ENCODE measurements at regions not wholly inside any gene's neighbourhood (a gene's known extent, or its start where the extent isn't known, plus 50 kb on each side); places are given as distances from the start of the nearest gene placed in this dataset.

DNA sequence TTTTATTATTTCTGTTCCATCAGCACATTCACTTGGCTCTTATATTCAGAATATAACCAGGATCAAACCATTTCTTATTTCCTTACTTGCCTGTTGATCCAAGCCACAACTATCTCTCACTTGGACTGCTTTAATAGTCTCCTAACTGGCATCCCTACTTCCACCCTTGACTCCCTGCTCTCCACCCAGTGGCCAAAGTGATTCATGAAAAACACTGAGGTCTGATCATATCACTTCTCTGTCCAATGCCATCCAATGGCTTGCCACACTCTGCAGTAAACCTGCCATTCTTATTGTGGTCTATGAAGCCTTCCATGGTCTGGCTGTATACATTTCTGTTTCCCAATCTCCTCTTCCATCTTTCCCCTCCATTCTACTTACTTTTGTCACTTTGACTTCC is 576.1 kb downstream of the PDCD6IP start:
- TF ChIP-seq POLR2A (IDR thresholded peaks at IDR 0.05), result no peak
- TF ChIP-seq, protein P1, sequence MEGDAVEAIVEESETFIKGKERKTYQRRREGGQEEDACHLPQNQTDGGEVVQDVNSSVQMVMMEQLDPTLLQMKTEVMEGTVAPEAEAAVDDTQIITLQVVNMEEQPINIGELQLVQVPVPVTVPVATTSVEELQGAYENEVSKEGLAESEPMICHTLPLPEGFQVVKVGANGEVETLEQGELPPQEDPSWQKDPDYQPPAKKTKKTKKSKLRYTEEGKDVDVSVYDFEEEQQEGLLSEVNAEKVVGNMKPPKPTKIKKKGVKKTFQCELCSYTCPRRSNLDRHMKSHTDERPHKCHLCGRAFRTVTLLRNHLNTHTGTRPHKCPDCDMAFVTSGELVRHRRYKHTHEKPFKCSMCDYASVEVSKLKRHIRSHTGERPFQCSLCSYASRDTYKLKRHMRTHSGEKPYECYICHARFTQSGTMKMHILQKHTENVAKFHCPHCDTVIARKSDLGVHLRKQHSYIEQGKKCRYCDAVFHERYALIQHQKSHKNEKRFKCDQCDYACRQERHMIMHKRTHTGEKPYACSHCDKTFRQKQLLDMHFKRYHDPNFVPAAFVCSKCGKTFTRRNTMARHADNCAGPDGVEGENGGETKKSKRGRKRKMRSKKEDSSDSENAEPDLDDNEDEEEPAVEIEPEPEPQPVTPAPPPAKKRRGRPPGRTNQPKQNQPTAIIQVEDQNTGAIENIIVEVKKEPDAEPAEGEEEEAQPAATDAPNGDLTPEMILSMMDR (IDR thresholded peaks at IDR 0.05), result no peak

All from tibial nerve (tissue), 3 donors.